NCI-H1694 (cell line): ENCODE measurements at regions not wholly inside any gene's neighbourhood (a gene's known extent, or its start where the extent isn't known, plus 50 kb on each side); places are given as distances from the start of the nearest gene placed in this dataset.

Experiments used
- DNase-seq: peaks from one replicate; lab custom pipeline; 2025; lab: John Stamatoyannopoulos, UW

- DNase-seq: no peak
Measured at GRCh38 chr5:69033690-69034089, 60.1 kb upstream of the SLC30A5 start.

- DNase-seq: no peak
Measured at GRCh38 chr5:69034898-69035297, 58.9 kb upstream of the SLC30A5 start.

- no peak for DNase-seq
Measured at GRCh38 chr5:69035665-69036064, 58.1 kb upstream of the SLC30A5 start.

- no peak for DNase-seq
Measured at GRCh38 chr5:69038539-69038938, 55.3 kb upstream of the SLC30A5 start.

GRCh38 chr5:69039829-69040228 lies 54.0 kb upstream of the SLC30A5 start:
- DNase-seq: no peak

- no peak for DNase-seq
Measured at GRCh38 chr5:69042500-69042899, 51.3 kb upstream of the SLC30A5 start.

- peak; percentile 80 for DNase-seq
Measured at GRCh38 chr5:69042915-69043654, 50.7 kb upstream of the SLC30A5 start.

GRCh38 chr5:69043655-69043996 lies 50.2 kb upstream of the SLC30A5 start:
- no peak for DNase-seq
